ENCODE measurements at regions not wholly inside any gene's neighbourhood (a gene's known extent, or its start where the extent isn't known, plus 50 kb on each side); places are given as distances from the start of the nearest gene placed in this dataset.

GRCh38 chr7:94332571-94332970, 62.1 kb upstream of the COL1A2 start:
- no peak for TF ChIP-seq GTF2A2 (tag; IDR thresholded peaks at IDR 0.05)
- no peak for TF ChIP-seq POLR2A (conservative IDR thresholded peaks at IDR 0.05)
- TF ChIP-seq TAF1 (IDR thresholded peaks at IDR 0.05; ENCODE audit: control insufficient read depth, extremely low read depth, insufficient read depth, low read length, severe bottlenecking) = no peak
- TF ChIP-seq PTBP1 (IDR thresholded peaks at IDR 0.05; ENCODE audit: low read depth, low read length) = no peak
- no peak for TF ChIP-seq ZHX1 (conservative IDR thresholded peaks at IDR 0.05; ENCODE audit: low read length)
